ENCODE measurements at regions not wholly inside any gene's neighbourhood (a gene's known extent, or its start where the extent isn't known, plus 50 kb on each side); places are given as distances from the start of the nearest gene placed in this dataset.

- H3K36me3 ChIP-seq (ENCODE audit: control insufficient read depth in 4 of 4, insufficient read depth in 4 of 4, low read length in 4 of 4), result no peaks in the 10 kb centered on the region
- DNase-seq (no peak), ATAC-seq (ENCODE audit: insufficient read depth, low FRiP score) (no peak)
- no peak overlapping the region for H3K27ac ChIP-seq (ENCODE audit: low read depth in 1 of 2, low read length in 1 of 2)
- TF ChIP-seq CTCF (IDR thresholded peaks at IDR 0.05; ENCODE audit: control extremely low read depth, extremely low read depth), result no peak
- H3K4me1 ChIP-seq (ENCODE audit: control insufficient read depth in 5 of 5, insufficient read depth in 5 of 5, low read length in 5 of 5), result peaks cover 0 to 6% (median 0%) of the 10 kb centered on the region in 5 donors
- no peak overlapping the region for H3K4me3 ChIP-seq
- H3K27me3 ChIP-seq (ENCODE audit: control insufficient read depth in 3 of 3, insufficient read depth in 3 of 3, low read length in 2 of 3), result no peaks in the 10 kb centered on the region
- no peak overlapping the region for H3K9ac ChIP-seq (ENCODE audit: insufficient read depth in 1 of 2, low read length in 2 of 2)
- peaks cover 0 to 2% (median 0%) of the 10 kb centered on the region in 4 donors for H3K9me3 ChIP-seq (ENCODE audit: control insufficient read depth in 4 of 4, insufficient read depth in 3 of 4, low read length in 3 of 4)
Measured at GRCh38 chr18:69261406-69261805, 139.3 kb upstream of the DOK6 start.

- Histone ChIP-seq H3K9me3 (ENCODE audit: control insufficient read depth in 4 of 4, insufficient read depth in 3 of 4, low read length in 3 of 4) (peaks cover 0 to 2% (median 0%) of the 10 kb centered on the region in 4 donors), H3K27ac (ENCODE audit: low read depth in 1 of 2, low read length in 1 of 2) (no peak overlapping the region), H3K4me1 (ENCODE audit: control insufficient read depth in 5 of 5, insufficient read depth in 5 of 5, low read length in 5 of 5) (peaks cover 0 to 6% (median 0%) of the 10 kb centered on the region in 5 donors), H3K4me3 (no peak overlapping the region), H3K27me3 (ENCODE audit: control insufficient read depth in 3 of 3, insufficient read depth in 3 of 3, low read length in 2 of 3) (no peaks in the 10 kb centered on the region), H3K9ac (ENCODE audit: insufficient read depth in 1 of 2, low read length in 2 of 2) (no peak overlapping the region), H3K36me3 (ENCODE audit: control insufficient read depth in 4 of 4, insufficient read depth in 4 of 4, low read length in 4 of 4) (no peaks in the 10 kb centered on the region)
- ATAC-seq (ENCODE audit: insufficient read depth, low FRiP score) (no peak), DNase-seq (peak in 2 of 3 donors; percentile 67 to 78)
- no peak for TF ChIP-seq CTCF (IDR thresholded peaks at IDR 0.05; ENCODE audit: control extremely low read depth, extremely low read depth)
Measured at GRCh38 chr18:69265656-69266055, 135.0 kb upstream of the DOK6 start.

GRCh38 chr18:69267895-69268294 is 132.8 kb upstream of the DOK6 start:
- no peak for TF ChIP-seq CTCF (IDR thresholded peaks at IDR 0.05; ENCODE audit: control extremely low read depth, extremely low read depth)
- Histone ChIP-seq H3K27me3 (ENCODE audit: control insufficient read depth in 3 of 3, insufficient read depth in 3 of 3, low read length in 2 of 3) (no peaks in the 10 kb centered on the region), H3K27ac (ENCODE audit: low read depth in 1 of 2, low read length in 1 of 2) (no peak overlapping the region), H3K4me1 (ENCODE audit: control insufficient read depth in 5 of 5, insufficient read depth in 5 of 5, low read length in 5 of 5) (peaks cover 0 to 6% (median 0%) of the 10 kb centered on the region in 5 donors), H3K4me3 (no peak overlapping the region), H3K36me3 (ENCODE audit: control insufficient read depth in 4 of 4, insufficient read depth in 4 of 4, low read length in 4 of 4) (no peaks in the 10 kb centered on the region), H3K9me3 (ENCODE audit: control insufficient read depth in 4 of 4, insufficient read depth in 3 of 4, low read length in 3 of 4) (no peaks in the 10 kb centered on the region), H3K9ac (ENCODE audit: insufficient read depth in 1 of 2, low read length in 2 of 2) (no peak overlapping the region)
- DNase-seq, result no peak
- 95 to 96% methylated on average over 5 of the region's 5 CpGs for WGBS, 2 donors
- no peak for ATAC-seq (ENCODE audit: insufficient read depth, low FRiP score)

- 63 to 73% methylated on average over 3 of the region's 3 CpGs for WGBS, 2 donors
- Histone ChIP-seq H3K27ac (ENCODE audit: low read depth in 1 of 2, low read length in 1 of 2) (no peak overlapping the region), H3K4me3 (no peak overlapping the region), H3K27me3 (ENCODE audit: control insufficient read depth in 3 of 3, insufficient read depth in 3 of 3, low read length in 2 of 3) (no peaks in the 10 kb centered on the region), H3K4me1 (ENCODE audit: control insufficient read depth in 5 of 5, insufficient read depth in 5 of 5, low read length in 5 of 5) (no peaks in the 10 kb centered on the region), H3K9me3 (ENCODE audit: control insufficient read depth in 4 of 4, insufficient read depth in 3 of 4, low read length in 3 of 4) (no peaks in the 10 kb centered on the region), H3K9ac (ENCODE audit: insufficient read depth in 1 of 2, low read length in 2 of 2) (no peak overlapping the region), H3K36me3 (ENCODE audit: control insufficient read depth in 4 of 4, insufficient read depth in 4 of 4, low read length in 4 of 4) (no peaks in the 10 kb centered on the region)
- no peak for TF ChIP-seq CTCF (IDR thresholded peaks at IDR 0.05; ENCODE audit: control extremely low read depth, extremely low read depth)
- ATAC-seq (ENCODE audit: insufficient read depth, low FRiP score), result no peak
- DNase-seq, result no peak
Measured at GRCh38 chr18:69282371-69282770, 118.3 kb upstream of the DOK6 start.

Data from lung (tissue), 11 donors.